ENCODE measurements at regions not wholly inside any gene's neighbourhood (a gene's known extent, or its start where the extent isn't known, plus 50 kb on each side); places are given as distances from the start of the nearest gene placed in this dataset.

- Histone ChIP-seq H3K79me2 (ENCODE audit: low read depth) (no peaks in the 10 kb centered on the region), H3K4me1 (replicated peaks; ENCODE audit: insufficient read depth) (peaks cover 19% of the 10 kb centered on the region), H3F3A (ENCODE audit: insufficient read depth, low read depth) (peaks cover 5% of the 10 kb centered on the region; the same call in 1 of the 2 replicates), H4K20me1 (ENCODE audit: insufficient read depth) (no peaks in the 10 kb centered on the region), H3K9me2 (ENCODE audit: insufficient read depth) (no peaks in the 10 kb centered on the region), H3K27me3 (ENCODE audit: insufficient read depth, low read depth) (no peaks in the 10 kb centered on the region), H3K4me2 (no peak overlapping the region), H3K27ac (no peak overlapping the region), H3K36me3 (ENCODE audit: low read depth) (no peaks in the 10 kb centered on the region), H3K9me3 (ENCODE audit: insufficient read depth, low read depth) (no peaks in the 10 kb centered on the region), H3K4me3 (no peak overlapping the region), H2AFZ (no peak overlapping the region)
- intact Hi-C loops (cut with micrococcal nuclease; ENCODE audit: unreplicated experiment): no loop called here
- ChIA-PET CTCF (no interaction called here), POLR2A (ENCODE audit: unreplicated experiment) (no interaction called here)
- no TSS peak for BruUV-seq (replicated peaks)
- TF ChIP-seq CTCF (conservative IDR thresholded peaks at IDR 0.05) (no peak), EZH2 (IDR thresholded peaks at IDR 0.05; ENCODE audit: low read depth) (no peak)
- no peak for DNase-seq
Measured at GRCh38 chr5:145470396-145470979, 364.7 kb downstream of the PRELID2 start.

- TF ChIP-seq EZH2 (IDR thresholded peaks at IDR 0.05; ENCODE audit: low read depth): no peak
- TF ChIP-seq CTCF (conservative IDR thresholded peaks at IDR 0.05): no peak
- no TSS peak for BruUV-seq (replicated peaks)
- Histone ChIP-seq H3K4me1 (replicated peaks; ENCODE audit: insufficient read depth) (peaks cover 17% of the 10 kb centered on the region), H3K27me3 (ENCODE audit: insufficient read depth, low read depth) (no peaks in the 10 kb centered on the region), H3K9me3 (ENCODE audit: insufficient read depth, low read depth) (no peaks in the 10 kb centered on the region), H3K27ac (no peak overlapping the region), H4K20me1 (ENCODE audit: insufficient read depth) (no peaks in the 10 kb centered on the region), H3K79me2 (ENCODE audit: low read depth) (no peaks in the 10 kb centered on the region), H3K36me3 (ENCODE audit: low read depth) (no peaks in the 10 kb centered on the region), H2AFZ (no peak overlapping the region), H3F3A (ENCODE audit: insufficient read depth, low read depth) (peaks cover 5% of the 10 kb centered on the region; the same call in 1 of the 2 replicates), H3K4me3 (no peak overlapping the region), H3K4me2 (no peak overlapping the region), H3K9me2 (ENCODE audit: insufficient read depth) (no peaks in the 10 kb centered on the region)
- ChIA-PET CTCF (no interaction called here), POLR2A (ENCODE audit: unreplicated experiment) (interaction anchor here (0.7 kb wide), 1 partner anchor 460 kb away, joined by 3 read pairs; no protein-coding TSS in a partner anchor)
- no peak for DNase-seq
- intact Hi-C loops (cut with micrococcal nuclease; ENCODE audit: unreplicated experiment): no loop called here
Measured at GRCh38 chr5:145467446-145467845, 367.7 kb downstream of the PRELID2 start.

GRCh38 chr5:145466533-145466932 lies 368.6 kb downstream of the PRELID2 start:
- intact Hi-C loops (cut with micrococcal nuclease; ENCODE audit: unreplicated experiment): no loop called here
- ChIA-PET CTCF (no interaction called here), POLR2A (ENCODE audit: unreplicated experiment) (no interaction called here)

More at GRCh38 chr5:145466533-145466932, 368.6 kb downstream of the PRELID2 start:
- Histone ChIP-seq H4K20me1 (ENCODE audit: insufficient read depth) (no peaks in the 10 kb centered on the region), H3K36me3 (ENCODE audit: low read depth) (no peaks in the 10 kb centered on the region), H3K27me3 (ENCODE audit: insufficient read depth, low read depth) (no peaks in the 10 kb centered on the region), H3K4me1 (replicated peaks; ENCODE audit: insufficient read depth) (peaks cover 8% of the 10 kb centered on the region), H3K27ac (no peak overlapping the region), H3K79me2 (ENCODE audit: low read depth) (no peaks in the 10 kb centered on the region), H2AFZ (no peak overlapping the region), H3K4me2 (no peak overlapping the region), H3K9me2 (ENCODE audit: insufficient read depth) (no peaks in the 10 kb centered on the region), H3K4me3 (no peak overlapping the region), H3K9me3 (ENCODE audit: insufficient read depth, low read depth) (no peaks in the 10 kb centered on the region), H3F3A (ENCODE audit: insufficient read depth, low read depth) (peaks cover under 1% of the 10 kb centered on the region; the same call in 1 of the 2 replicates)
- no TSS peak for BruUV-seq (replicated peaks)
- no peak for DNase-seq
- TF ChIP-seq EZH2 (IDR thresholded peaks at IDR 0.05; ENCODE audit: low read depth): no peak
